KBM-7 (cell line): ENCODE measurements at regions not wholly inside any gene's neighbourhood (a gene's known extent, or its start where the extent isn't known, plus 50 kb on each side); places are given as distances from the start of the nearest gene placed in this dataset.

ENCODE experiments used
- DNase-seq: peaks from one replicate; pipeline ENCODE4 v3.0.0-alpha.2; 2015
- in situ Hi-C: fragments of 300-500 bp; cut with MboI; formaldehyde crosslinking; loops from 2 replicates; pipeline ENCODE4 v1.14.3; 2020; ENCODE audit warnings: low sequenced_read_pairs, low pct_unique_long_range_greater_than_20kb, mixed read lengths

DNA sequence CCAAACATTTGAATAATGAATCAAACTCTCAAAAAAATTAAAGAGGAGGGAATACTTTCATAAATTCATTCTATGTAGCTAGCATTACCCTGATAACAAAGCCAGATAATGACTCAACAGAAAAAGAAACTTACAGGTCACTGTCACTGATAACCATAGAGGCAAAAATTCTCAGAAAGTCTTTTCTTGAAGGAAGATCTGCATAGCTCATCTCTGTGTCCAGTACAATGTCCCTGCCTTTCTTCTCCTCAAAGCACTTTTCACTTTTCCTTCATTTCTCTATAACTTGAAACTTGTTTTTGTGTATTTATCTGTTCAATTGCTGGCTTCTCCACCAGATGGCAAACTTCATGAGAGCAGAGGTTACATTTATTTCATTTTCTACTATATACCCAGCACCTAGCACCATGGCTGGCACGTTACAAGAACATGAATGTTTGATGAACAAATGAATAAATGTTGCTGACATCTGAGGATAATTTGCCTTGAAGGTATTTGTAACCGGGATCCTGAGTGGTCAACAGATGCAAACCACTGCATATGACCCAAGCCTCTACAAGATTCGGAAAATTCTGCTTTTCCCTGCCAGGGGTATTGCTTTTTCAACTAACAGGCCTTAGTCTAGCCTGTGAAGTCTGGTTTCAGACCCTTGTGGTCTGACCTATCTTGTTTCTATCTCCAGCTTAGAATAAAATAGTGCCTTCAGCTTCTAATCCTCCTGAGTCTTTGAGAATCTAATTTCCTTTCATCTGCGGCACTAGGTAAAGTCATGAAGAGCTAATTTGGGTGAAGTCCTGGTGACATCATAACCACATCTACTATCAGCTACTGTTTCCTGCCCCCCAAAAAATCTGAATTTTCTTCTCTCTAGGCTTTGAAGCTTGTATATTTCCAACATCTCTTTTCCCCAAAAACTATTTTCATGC, 52.5 kb upstream of the ANTXR2 start:
- in situ Hi-C loops = no loop called here
- peak; percentile 71 for DNase-seq

- in situ Hi-C loops = no loop called here
- no peak for DNase-seq
These were observed 51.5 kb upstream of the ANTXR2 start for GRCh38 chr4:80124246-80125211.
